H9 (cell line): ENCODE measurements at regions not wholly inside any gene's neighbourhood (a gene's known extent, or its start where the extent isn't known, plus 50 kb on each side); places are given as distances from the start of the nearest gene placed in this dataset.

ENCODE experiments used
- DNase-seq: peaks from one replicate; pipeline ENCODE4 v3.0.0-alpha.2; 2017
- H2AFZ ChIP-seq: one replicate; pipeline ENCODE4 v1.6.1; 2013; ENCODE audit warnings: mild to moderate bottlenecking, low read length, control low read depth, moderate library complexity
- H2AK5ac ChIP-seq: 2 replicates; pipeline ENCODE4 v1.6.1; 2013; ENCODE audit warnings: low read length, control low read depth, mixed read lengths; ENCODE audit not compliant: insufficient read length
- H2BK120ac ChIP-seq: one replicate; pipeline ENCODE4 v1.6.1; 2013; ENCODE audit warnings: low read depth, mild to moderate bottlenecking, low read length, control low read depth, inconsistent platforms; ENCODE audit not compliant: poor library complexity, severe bottlenecking
- H2BK12ac ChIP-seq: 2 replicates; pipeline ENCODE4 v1.6.1; 2013; ENCODE audit warnings: low read length, control low read depth, mixed read lengths, low read depth; ENCODE audit not compliant: insufficient read length
- H2BK15ac ChIP-seq: 2 replicates; pipeline ENCODE4 v1.6.1; 2013; ENCODE audit warnings: low read depth, low read length, control low read depth
- H2BK20ac ChIP-seq: one replicate; pipeline ENCODE4 v1.6.1; 2013; ENCODE audit warnings: low read depth, mild to moderate bottlenecking, low read length, control low read depth, inconsistent platforms; ENCODE audit not compliant: poor library complexity, severe bottlenecking
- H2BK5ac ChIP-seq: 2 replicates; pipeline ENCODE4 v1.6.1; 2013; ENCODE audit warnings: low read length, control low read depth, mixed read lengths; ENCODE audit not compliant: insufficient read length
- H3K14ac ChIP-seq: 2 replicates; pipeline ENCODE4 v1.6.1; 2013; ENCODE audit warnings: low read length, control low read depth; ENCODE audit not compliant: insufficient read depth
- H3K18ac ChIP-seq: 2 replicates; pipeline ENCODE4 v1.6.1; 2013; ENCODE audit warnings: low read depth, mild to moderate bottlenecking, mixed read lengths, low read length, control low read depth; ENCODE audit not compliant: insufficient read length
- H3K23ac ChIP-seq: 2 replicates; pipeline ENCODE4 v1.6.1; 2013; ENCODE audit warnings: low read length, control low read depth, mixed read lengths, low read depth; ENCODE audit not compliant: insufficient read length
- H3K23me2 ChIP-seq: 2 replicates; pipeline ENCODE4 v1.6.1; 2013; ENCODE audit warnings: low read depth, mild to moderate bottlenecking, mixed read lengths, low read length, control low read depth; ENCODE audit not compliant: insufficient read length, poor library complexity, severe bottlenecking
- H3K27ac ChIP-seq: 2 replicates; pipeline ENCODE4 v1.5.1; 2013; ENCODE audit warnings: low read length, control low read depth, mixed read lengths, low read depth; ENCODE audit not compliant: insufficient read length
- H3K27me3 ChIP-seq: 2 replicates; pipeline ENCODE4 v1.6.1; 2013; ENCODE audit warnings: low read length, control low read depth, inconsistent platforms; ENCODE audit not compliant: insufficient read depth
- H3K4ac ChIP-seq: 2 replicates; pipeline ENCODE4 v1.6.1; 2013; ENCODE audit warnings: low read depth, mild to moderate bottlenecking, control low read depth, inconsistent platforms, low read length, moderate library complexity
- H3K4me1 ChIP-seq: 2 replicates; pipeline ENCODE4 v1.6.1; 2013; ENCODE audit warnings: low read length, control low read depth, inconsistent platforms; ENCODE audit not compliant: insufficient read depth
- H3K4me2 ChIP-seq: 2 replicates; pipeline ENCODE4 v1.6.1; 2013; ENCODE audit warnings: low read length, control low read depth, mixed read lengths; ENCODE audit not compliant: insufficient read length, insufficient read depth
- H3K56ac ChIP-seq: 2 replicates; pipeline ENCODE4 v1.6.1; 2013; ENCODE audit warnings: low read depth, mild to moderate bottlenecking, mixed read lengths, low read length, control low read depth; ENCODE audit not compliant: insufficient read length
- H3K79me1 ChIP-seq: 2 replicates; pipeline ENCODE4 v1.6.1; 2013; ENCODE audit warnings: low read depth, mild to moderate bottlenecking, moderate library complexity, low read length, control low read depth, inconsistent platforms; ENCODE audit not compliant: insufficient read depth, poor library complexity, severe bottlenecking
- H3K79me2 ChIP-seq: 2 replicates; pipeline ENCODE4 v1.6.1; 2013; ENCODE audit warnings: low read length, control low read depth, inconsistent platforms; ENCODE audit not compliant: insufficient read depth
- H3K9ac ChIP-seq: 2 replicates; pipeline ENCODE4 v1.6.1; 2013; ENCODE audit warnings: low read length, control low read depth, mixed read lengths; ENCODE audit not compliant: insufficient read length; ENCODE audit errors: extremely low read depth
- H3K9me3 ChIP-seq: one replicate; pipeline ENCODE4 v1.6.1; 2013; ENCODE audit warnings: low read depth, low read length, inconsistent platforms; ENCODE audit not compliant: control insufficient read depth
- H3T11ph ChIP-seq: one replicate; pipeline ENCODE4 v1.6.1; 2013; ENCODE audit warnings: mild to moderate bottlenecking, low read length, control low read depth, inconsistent platforms
- H4K20me1 ChIP-seq: one replicate; pipeline ENCODE4 v1.6.1; 2013; ENCODE audit not compliant: control insufficient read depth, insufficient read length, insufficient read depth
- H4K5ac ChIP-seq: 2 replicates; pipeline ENCODE4 v1.6.1; 2013; ENCODE audit warnings: low read depth, mild to moderate bottlenecking, mixed read lengths, low read length, control low read depth; ENCODE audit not compliant: insufficient read length
- H4K8ac ChIP-seq: replicated peaks from 2 replicates; pipeline ENCODE4 v1.6.1; 2013; ENCODE audit warnings: low read length, control low read depth, mixed read lengths, low read depth; ENCODE audit not compliant: insufficient read length
- H4K91ac ChIP-seq: 2 replicates; pipeline ENCODE4 v1.6.1; 2013; ENCODE audit warnings: low read depth, mild to moderate bottlenecking, moderate library complexity, mixed read lengths, low read length, control low read depth; ENCODE audit not compliant: insufficient read length
- H3K27ac Mint-ChIP-seq, 3 experiments: 2 replicates in 2 of 3; 3 replicates in 1 of 3; pipeline ENCODE4 v1.8.0; 2020 to 2021; ENCODE audit warnings: mixed read lengths in 3 of 3, mild to moderate bottlenecking in 1 of 3, moderate library complexity in 1 of 3
- H3K27me3 Mint-ChIP-seq: 2 replicates; pipeline ENCODE4 v1.8.0; 2021; ENCODE audit warnings: low read depth, mild to moderate bottlenecking, moderate library complexity, mixed read lengths
- H3K36me3 Mint-ChIP-seq, 3 experiments: 2 replicates in 2 of 3; 3 replicates in 1 of 3; pipeline ENCODE4 v1.8.0; 2020 to 2021; ENCODE audit warnings: low read depth in 3 of 3, mixed read lengths in 3 of 3; ENCODE audit not compliant: insufficient read depth in 1 of 3
- H3K4me1 Mint-ChIP-seq, 2 experiments: 2 replicates each; pipeline ENCODE4 v1.8.0; 2020; ENCODE audit warnings: mixed read lengths in 2 of 2
- H3K4me3 Mint-ChIP-seq, 2 experiments: 2 replicates in 1 of 2; 3 replicates in 1 of 2; pipeline ENCODE4 v1.8.0; 2020 to 2021; ENCODE audit warnings: mild to moderate bottlenecking in 2 of 2, mixed read lengths in 2 of 2, moderate library complexity in 1 of 2
- H3K9me3 Mint-ChIP-seq, 2 experiments: 2 replicates in 1 of 2; 3 replicates in 1 of 2; pipeline ENCODE4 v1.8.0; 2020; ENCODE audit warnings: mild to moderate bottlenecking in 2 of 2, mixed read lengths in 2 of 2, moderate library complexity in 1 of 2
- CTCF ChIP-seq: fragments of 200-600 bp; sonication (generic); conservative IDR thresholded peaks from 3 replicates; pipeline ENCODE4 v1.8.0; 2021; ENCODE audit warnings: antibody characterized with exemption, mild to moderate bottlenecking
- WGBS: extraction: QIAGEN DNeasy Blood & Tissue Kit; methylation state at CpG from one replicate; pipeline ENCODE4 v1.1.7; 2013; ENCODE audit warnings: missing lambda C conversion rate, low lambda C conversion rate, mixed read lengths; ENCODE audit not compliant: insufficient read length; ENCODE audit errors: extremely low coverage; 5-methylcytosine and 5-hydroxymethylcytosine counted together

- Histone ChIP-seq H3K4ac (no peak overlapping the region), H3K27ac (no peak overlapping the region), H3K4me2 (no peak overlapping the region), H2AK5ac (no peak overlapping the region), H2BK12ac (no peak overlapping the region), H3K23ac (no peak overlapping the region), H2BK20ac (no peak overlapping the region), H3K4me1 (no peaks in the 10 kb centered on the region), H4K91ac (no peak overlapping the region), H2BK120ac (no peak overlapping the region), H3K18ac (no peak overlapping the region), H3K9ac (no peak overlapping the region), H3K14ac (no peak overlapping the region), H3K56ac (no peak overlapping the region), H2BK5ac (no peak overlapping the region), H4K5ac (no peak overlapping the region), H4K8ac (no peak overlapping the region), H3K79me1 (no peaks in the 10 kb centered on the region), H2BK15ac (no peak overlapping the region), H2AFZ (no peak overlapping the region), H3K23me2 (no peaks in the 10 kb centered on the region), H3K9me3 (no peaks in the 10 kb centered on the region), H3T11ph (no peak overlapping the region), H4K20me1 (no peaks in the 10 kb centered on the region), H3K27me3 (no peaks in the 10 kb centered on the region), H3K79me2 (no peaks in the 10 kb centered on the region)
- Mint-ChIP-seq H3K36me3 (peaks cover 7 to 23% (median 11%) of the 10 kb centered on the region in 3 experiments), H3K27ac (no peak overlapping the region), H3K4me3 (no peak overlapping the region), H3K27me3 (no peaks in the 10 kb centered on the region; the same call in 1 of the 2 replicates), H3K9me3 (peaks cover 6 to 13% of the 10 kb centered on the region in 2 experiments), H3K4me1 (peaks cover 10 to 18% of the 10 kb centered on the region in 2 experiments)
- no peak for DNase-seq
- no CpG with 5 or more reads among the region's 3 CpGs for WGBS
- no peak for TF ChIP-seq CTCF
Measured at GRCh38 chr10:90413196-90413595, 444.6 kb downstream of the HTR7 start.
